ENCODE measurements at regions not wholly inside any gene's neighbourhood (a gene's known extent, or its start where the extent isn't known, plus 50 kb on each side); places are given as distances from the start of the nearest gene placed in this dataset.

DNA sequence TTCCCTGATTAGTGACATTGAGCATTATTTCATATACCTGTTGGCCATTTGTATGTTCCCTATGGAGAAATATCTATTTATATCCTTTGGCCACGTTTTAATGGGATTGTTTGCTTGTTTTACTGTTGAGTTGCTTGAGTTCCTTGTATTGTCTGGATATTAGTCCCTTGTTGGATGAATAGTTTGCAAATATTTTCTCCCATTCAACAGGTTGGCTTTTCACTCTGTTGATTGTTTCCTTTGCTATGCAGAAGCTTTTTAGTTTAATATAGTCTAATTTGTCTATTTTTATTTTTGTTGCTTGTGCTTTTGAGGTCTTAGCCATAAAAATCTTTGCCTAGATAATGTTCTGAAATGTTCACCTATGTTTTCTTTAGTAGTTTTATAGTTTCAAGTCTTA lies 60.2 kb upstream of the HUWE1 start:
- TF ChIP-seq, protein P1, sequence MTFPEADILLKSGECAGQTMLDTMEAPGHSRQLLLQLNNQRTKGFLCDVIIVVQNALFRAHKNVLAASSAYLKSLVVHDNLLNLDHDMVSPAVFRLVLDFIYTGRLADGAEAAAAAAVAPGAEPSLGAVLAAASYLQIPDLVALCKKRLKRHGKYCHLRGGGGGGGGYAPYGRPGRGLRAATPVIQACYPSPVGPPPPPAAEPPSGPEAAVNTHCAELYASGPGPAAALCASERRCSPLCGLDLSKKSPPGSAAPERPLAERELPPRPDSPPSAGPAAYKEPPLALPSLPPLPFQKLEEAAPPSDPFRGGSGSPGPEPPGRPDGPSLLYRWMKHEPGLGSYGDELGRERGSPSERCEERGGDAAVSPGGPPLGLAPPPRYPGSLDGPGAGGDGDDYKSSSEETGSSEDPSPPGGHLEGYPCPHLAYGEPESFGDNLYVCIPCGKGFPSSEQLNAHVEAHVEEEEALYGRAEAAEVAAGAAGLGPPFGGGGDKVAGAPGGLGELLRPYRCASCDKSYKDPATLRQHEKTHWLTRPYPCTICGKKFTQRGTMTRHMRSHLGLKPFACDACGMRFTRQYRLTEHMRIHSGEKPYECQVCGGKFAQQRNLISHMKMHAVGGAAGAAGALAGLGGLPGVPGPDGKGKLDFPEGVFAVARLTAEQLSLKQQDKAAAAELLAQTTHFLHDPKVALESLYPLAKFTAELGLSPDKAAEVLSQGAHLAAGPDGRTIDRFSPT (tag by site-specific recombination; IDR thresholded peaks at IDR 0.05), result no peak
- TF ChIP-seq ZBTB7A (tag by site-specific recombination; IDR thresholded peaks at IDR 0.05; ENCODE audit: low read depth), result no peak
- no peak for TF ChIP-seq ZNF169 (tag by site-specific recombination; IDR thresholded peaks at IDR 0.05)
- TF ChIP-seq, protein P2, sequence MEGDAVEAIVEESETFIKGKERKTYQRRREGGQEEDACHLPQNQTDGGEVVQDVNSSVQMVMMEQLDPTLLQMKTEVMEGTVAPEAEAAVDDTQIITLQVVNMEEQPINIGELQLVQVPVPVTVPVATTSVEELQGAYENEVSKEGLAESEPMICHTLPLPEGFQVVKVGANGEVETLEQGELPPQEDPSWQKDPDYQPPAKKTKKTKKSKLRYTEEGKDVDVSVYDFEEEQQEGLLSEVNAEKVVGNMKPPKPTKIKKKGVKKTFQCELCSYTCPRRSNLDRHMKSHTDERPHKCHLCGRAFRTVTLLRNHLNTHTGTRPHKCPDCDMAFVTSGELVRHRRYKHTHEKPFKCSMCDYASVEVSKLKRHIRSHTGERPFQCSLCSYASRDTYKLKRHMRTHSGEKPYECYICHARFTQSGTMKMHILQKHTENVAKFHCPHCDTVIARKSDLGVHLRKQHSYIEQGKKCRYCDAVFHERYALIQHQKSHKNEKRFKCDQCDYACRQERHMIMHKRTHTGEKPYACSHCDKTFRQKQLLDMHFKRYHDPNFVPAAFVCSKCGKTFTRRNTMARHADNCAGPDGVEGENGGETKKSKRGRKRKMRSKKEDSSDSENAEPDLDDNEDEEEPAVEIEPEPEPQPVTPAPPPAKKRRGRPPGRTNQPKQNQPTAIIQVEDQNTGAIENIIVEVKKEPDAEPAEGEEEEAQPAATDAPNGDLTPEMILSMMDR (tag by site-specific recombination; IDR thresholded peaks at IDR 0.05), result no peak
- no peak for TF ChIP-seq HOXA7 (CRISPR knock-in tag; IDR thresholded peaks at IDR 0.05; ENCODE audit: borderline replicate concordance)
- no peak for TF ChIP-seq PRDM10 (tag by site-specific recombination; IDR thresholded peaks at IDR 0.05)
- TF ChIP-seq KLF1 (tag by site-specific recombination; IDR thresholded peaks at IDR 0.05), result no peak
- TF ChIP-seq, protein P3, sequence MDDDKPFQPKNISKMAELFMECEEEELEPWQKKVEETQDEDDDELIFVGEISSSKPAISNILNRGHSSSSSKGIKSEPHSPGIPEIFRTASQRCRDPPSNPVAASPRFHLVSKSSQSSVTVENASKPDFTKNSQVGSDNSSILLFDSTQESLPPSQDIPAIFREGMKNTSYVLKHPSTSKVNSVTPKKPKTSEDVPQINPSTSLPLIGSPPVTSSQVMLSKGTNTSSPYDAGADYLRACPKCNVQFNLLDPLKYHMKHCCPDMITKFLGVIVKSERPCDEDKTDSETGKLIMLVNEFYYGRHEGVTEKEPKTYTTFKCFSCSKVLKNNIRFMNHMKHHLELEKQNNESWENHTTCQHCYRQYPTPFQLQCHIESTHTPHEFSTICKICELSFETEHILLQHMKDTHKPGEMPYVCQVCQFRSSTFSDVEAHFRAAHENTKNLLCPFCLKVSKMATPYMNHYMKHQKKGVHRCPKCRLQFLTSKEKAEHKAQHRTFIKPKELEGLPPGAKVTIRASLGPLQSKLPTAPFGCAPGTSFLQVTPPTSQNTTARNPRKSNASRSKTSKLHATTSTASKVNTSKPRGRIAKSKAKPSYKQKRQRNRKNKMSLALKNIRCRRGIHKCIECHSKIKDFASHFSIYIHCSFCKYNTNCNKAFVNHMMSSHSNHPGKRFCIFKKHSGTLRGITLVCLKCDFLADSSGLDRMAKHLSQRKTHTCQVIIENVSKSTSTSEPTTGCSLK (tag by site-specific recombination; IDR thresholded peaks at IDR 0.05), result no peak
- TF ChIP-seq HOXC10 (CRISPR knock-in tag; IDR thresholded peaks at IDR 0.05), result no peak
- TF ChIP-seq ZNF518A (tag by site-specific recombination; conservative IDR thresholded peaks at IDR 0.05; ENCODE audit: low read depth), result no peak
- TF ChIP-seq, protein P4, sequence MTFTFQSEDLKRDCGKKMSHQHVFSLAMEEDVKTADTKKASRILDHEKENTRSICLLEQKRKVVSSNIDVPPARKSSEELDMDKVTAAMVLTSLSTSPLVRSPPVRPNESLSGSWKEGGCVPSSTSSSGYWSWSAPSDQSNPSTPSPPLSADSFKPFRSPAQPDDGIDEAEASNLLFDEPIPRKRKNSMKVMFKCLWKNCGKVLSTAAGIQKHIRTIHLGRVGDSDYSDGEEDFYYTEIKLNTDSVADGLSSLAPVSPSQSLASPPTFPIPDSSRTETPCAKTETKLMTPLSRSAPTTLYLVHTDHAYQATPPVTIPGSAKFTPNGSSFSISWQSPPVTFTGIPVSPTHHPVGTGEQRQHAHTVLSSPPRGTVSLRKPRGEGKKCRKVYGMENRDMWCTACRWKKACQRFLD (tag by site-specific recombination; IDR thresholded peaks at IDR 0.05), result no peak
- no peak for TF ChIP-seq OVOL3 (tag by site-specific recombination; IDR thresholded peaks at IDR 0.05)
- no peak for TF ChIP-seq TCF7L2 (IDR thresholded peaks at IDR 0.05; ENCODE audit: borderline replicate concordance, low read depth, low read length)
- TF ChIP-seq YY1 (tag by site-specific recombination; IDR thresholded peaks at IDR 0.05), result no peak
